ENCODE measurements at regions not wholly inside any gene's neighbourhood (a gene's known extent, or its start where the extent isn't known, plus 50 kb on each side); places are given as distances from the start of the nearest gene placed in this dataset.

DNA sequence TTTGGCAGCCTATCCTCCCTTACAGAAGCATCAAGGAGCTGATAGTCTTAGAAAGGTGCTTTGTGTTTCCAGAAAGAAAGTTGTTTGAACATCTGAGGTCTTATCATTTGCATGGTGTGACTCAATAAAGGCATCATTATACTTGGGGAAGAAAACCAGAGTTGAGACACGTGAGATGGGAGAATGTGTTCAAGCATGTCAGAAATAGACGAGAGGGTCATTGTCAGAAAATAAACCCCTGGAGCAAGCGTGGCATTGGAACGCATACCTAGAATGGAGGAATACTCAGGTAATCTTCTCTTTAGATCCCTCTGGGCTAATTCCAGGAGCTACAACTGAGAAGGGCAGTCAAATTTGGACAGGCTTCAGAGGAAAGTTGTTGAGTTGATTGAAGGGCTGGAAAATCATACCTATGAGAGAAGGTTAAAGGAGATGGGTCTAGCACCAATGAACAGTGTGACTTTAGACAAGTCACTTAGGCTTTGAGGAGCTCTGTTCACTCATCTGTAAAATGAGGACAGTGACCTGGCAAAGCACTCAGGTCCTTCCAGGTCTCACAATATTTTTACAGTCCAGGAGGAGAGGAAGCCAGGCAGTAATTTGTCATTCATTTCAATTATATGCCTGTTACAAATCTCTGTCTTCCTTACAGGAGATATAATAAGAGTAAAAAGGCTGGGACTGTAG is 101.3 kb upstream of the C1orf21 start:
- Histone ChIP-seq H3K4me1 (replicated peaks in 1 of 4; ENCODE audit: control insufficient read depth in 3 of 4, insufficient read depth in 4 of 4, low read length in 3 of 4) (no peaks in the 10 kb centered on the region), H2BK15ac (ENCODE audit: low read length) (no peak overlapping the region)
- CTCF ChIA-PET (ENCODE audit: partially characterized antibody): interaction anchor here (0.6 to 1.5 kb wide), 3 partner anchors 24 to 885 kb away, joined by 3 to 4 read pairs (median 3); no protein-coding TSS in a partner anchor
- no peak for TF ChIP-seq CBX8 (IDR thresholded peaks at IDR 0.05; ENCODE audit: borderline replicate concordance, low read depth, low read length)
- no peak for TF ChIP-seq RAD21 (IDR thresholded peaks at IDR 0.05 in 1 of 2, conservative IDR thresholded peaks at IDR 0.05 in 1 of 2; ENCODE audit: low read depth in 2 of 2, low read length in 2 of 2)
- TF ChIP-seq ASH2L (IDR thresholded peaks at IDR 0.05; ENCODE audit: low read length): no peak
- no peak for TF ChIP-seq MAFK (IDR thresholded peaks at IDR 0.05; ENCODE audit: low read depth, low read length)
- TF ChIP-seq, protein P1, sequence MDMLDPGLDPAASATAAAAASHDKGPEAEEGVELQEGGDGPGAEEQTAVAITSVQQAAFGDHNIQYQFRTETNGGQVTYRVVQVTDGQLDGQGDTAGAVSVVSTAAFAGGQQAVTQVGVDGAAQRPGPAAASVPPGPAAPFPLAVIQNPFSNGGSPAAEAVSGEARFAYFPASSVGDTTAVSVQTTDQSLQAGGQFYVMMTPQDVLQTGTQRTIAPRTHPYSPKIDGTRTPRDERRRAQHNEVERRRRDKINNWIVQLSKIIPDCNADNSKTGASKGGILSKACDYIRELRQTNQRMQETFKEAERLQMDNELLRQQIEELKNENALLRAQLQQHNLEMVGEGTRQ (IDR thresholded peaks at IDR 0.05; ENCODE audit: low read length): no peak
- TF ChIP-seq GABPA (IDR thresholded peaks at IDR 0.05; ENCODE audit: borderline replicate concordance, insufficient read depth, low read length): no peak
- TF ChIP-seq PHF8 (conservative IDR thresholded peaks at IDR 0.05; ENCODE audit: low read depth, low read length): no peak
- TF ChIP-seq E2F6 (IDR thresholded peaks at IDR 0.05): no peak
- TF ChIP-seq POLR2AphosphoS5 (IDR thresholded peaks at IDR 0.05; ENCODE audit: low read depth, low read length): no peak
- TF ChIP-seq CBX5 (IDR thresholded peaks at IDR 0.05; ENCODE audit: low read depth, low read length): no peak
- TF ChIP-seq SAP30 (IDR thresholded peaks at IDR 0.05; ENCODE audit: insufficient read depth, insufficient replicate concordance, low read length): no peak

More for the DNA sequence above, 101.3 kb upstream of the C1orf21 start:
- Histone ChIP-seq H4K20me1 (replicated peaks in 1 of 2; ENCODE audit: control insufficient read depth in 1 of 2, insufficient read depth in 2 of 2, low read length in 2 of 2) (no peaks in the 10 kb centered on the region), H3K56ac (replicated peaks; ENCODE audit: insufficient read length, low read depth, low read length) (no peak overlapping the region), H3K23me2 (ENCODE audit: low read depth, low read length) (no peaks in the 10 kb centered on the region), H3K4ac (replicated peaks; ENCODE audit: insufficient read length, low read depth, low read length) (no peak overlapping the region), H3K9me3 (ENCODE audit: insufficient read depth in 2 of 2, low read depth in 1 of 2, low read length in 1 of 2) (peaks cover 33 to 39% of the 10 kb centered on the region in 2 experiments), H3K79me2 (ENCODE audit: control insufficient read depth in 1 of 2, insufficient read depth in 2 of 2, low read length in 2 of 2) (no peaks in the 10 kb centered on the region), H2AK5ac (ENCODE audit: low read depth, low read length) (no peak overlapping the region), H2BK12ac (ENCODE audit: low read depth, low read length) (no peak overlapping the region), H3K4me3 (ENCODE audit: extremely low read depth in 1 of 4, insufficient read depth in 2 of 4, low read depth in 3 of 4, low read length in 4 of 4) (no peak overlapping the region), H3K23ac (ENCODE audit: insufficient read length) (no peak overlapping the region), H4K91ac (replicated peaks; ENCODE audit: insufficient read length, low read length) (no peak overlapping the region), H3K27me3 (replicated peaks in 1 of 4; ENCODE audit: control insufficient read depth in 3 of 4, extremely low read depth in 1 of 4, insufficient read depth in 3 of 4, low read length in 3 of 4) (no peaks in the 10 kb centered on the region), H3K36me3 (ENCODE audit: control insufficient read depth in 2 of 4, insufficient read depth in 4 of 4, low read length in 3 of 4) (peaks cover 0 to 4% (median 0%) of the 10 kb centered on the region in 4 experiments; a peak in 2 of 8 replicates), H3K14ac (ENCODE audit: insufficient read length) (no peak overlapping the region), H3K4me2 (ENCODE audit: insufficient read depth in 1 of 2, low read depth in 2 of 2, low read length in 2 of 2) (no peak overlapping the region), H4K5ac (ENCODE audit: insufficient read length, low read depth, low read length) (no peak overlapping the region), H2BK20ac (ENCODE audit: low read length) (no peak overlapping the region), H3K79me1 (ENCODE audit: low read depth, low read length) (no peaks in the 10 kb centered on the region), H3K9ac (replicated peaks in 1 of 4; ENCODE audit: extremely low read depth in 1 of 4, low read depth in 3 of 4, low read length in 3 of 4) (no peak overlapping the region), H2BK120ac (replicated peaks; ENCODE audit: low read depth, low read length) (no peak overlapping the region), H3K27ac (ENCODE audit: low read depth, low read length) (no peak overlapping the region), H2AFZ (ENCODE audit: low read length) (no peak overlapping the region), H2BK5ac (ENCODE audit: low read depth, low read length) (no peak overlapping the region), H4K8ac (ENCODE audit: extremely low read depth, insufficient read depth, low read length) (no peak overlapping the region), H3K18ac (ENCODE audit: extremely low read depth, low read length) (no peak overlapping the region)
- POLR2A ChIA-PET (ENCODE audit: partially characterized antibody): no interaction called here
- FAIRE-seq (no peak), DNase-seq (ENCODE audit: low read depth in 1 of 2, low spot score in 2 of 2) (no peak)
- WGBS, 2 experiments (ENCODE audit: extremely low coverage in 1 of 2, insufficient coverage in 1 of 2, insufficient read length in 1 of 2, insufficient replicate concordance in 2 of 2, low coverage in 1 of 2, low lambda C conversion rate in 2 of 2, missing lambda C conversion rate in 1 of 2): 90% methylated on average over 4 of the region's 4 CpGs; no CpG with 5 or more reads in 1 of the 2 experiments
